HepG2 (cell line): ENCODE measurements at regions not wholly inside any gene's neighbourhood (a gene's known extent, or its start where the extent isn't known, plus 50 kb on each side); places are given as distances from the start of the nearest gene placed in this dataset.

ENCODE experiments used
- ATAC-seq: fragments of 200-7000 bp; cut with Tn5 transposase; 3 replicates; pipeline ENCODE4 v1.9.1; 2020; ENCODE audit warnings: mild to moderate bottlenecking, moderate library complexity
- BruUV-seq: library from RNA; stranded (reverse); fragments of 400-500 nt; replicated peaks from 2 replicates; lab custom pipeline; 2021; lab: Mats Ljungman, UMichigan
- CTCF ChIA-PET: fragments of 300-600 bp; formaldehyde crosslinking; extraction: SDS; loops from one replicate; lab custom pipeline; 2021; ENCODE audit warnings: low total read pairs, inconsistent platforms, low intra/inter-chr PET ratio; lab: Yijun Ruan, JAX
- POLR2A ChIA-PET: fragments of 350-600 bp; sonication (Branson Sonifier 250); formaldehyde crosslinking; loops from one replicate; lab custom pipeline; 2020; ENCODE audit warnings: antibody characterized with exemption, inconsistent platforms; lab: Yijun Ruan, JAX
- DNase-seq: peaks from one replicate; pipeline ENCODE4 v3.0.0-alpha.2; 2015; ENCODE audit warnings: low spot score
- FAIRE-seq: peaks from 3 replicates; lab custom pipeline; 2011; peaks lifted over from hg19 to GRCh38; lab: Jason Lieb, UNC
- H2AFZ ChIP-seq: one replicate; pipeline ENCODE4 v1.6.1; 2011; ENCODE audit warnings: low read length, inconsistent platforms
- H3K27ac ChIP-seq: fragments of 300-600 bp; 3 replicates; pipeline ENCODE4 v1.8.0; 2011; ENCODE audit warnings: mixed run types, mild to moderate bottlenecking, mixed read lengths, low read length, inconsistent platforms; ENCODE audit not compliant: insufficient read depth; ENCODE audit errors: extremely low read length
- H3K27me3 ChIP-seq, 2 experiments: fragments of 200-600 bp in 1 of 2; 2 replicates in 1 of 2; 3 replicates in 1 of 2; pipeline versions ENCODE4 v1.6.0 to v1.8.0; 2011; ENCODE audit warnings: low read length in 2 of 2, mild to moderate bottlenecking in 2 of 2, moderate library complexity in 2 of 2, inconsistent platforms in 1 of 2; ENCODE audit not compliant: insufficient read depth in 2 of 2, control insufficient read depth in 1 of 2
- H3K36me3 ChIP-seq, 2 experiments: fragments of 200-600 bp in 1 of 2; replicated peaks in 1 of 2; 2 replicates in 1 of 2; 3 replicates in 1 of 2; pipeline versions ENCODE4 v1.5.1 to v1.8.0; 2011; ENCODE audit warnings: low read length in 2 of 2, inconsistent platforms in 1 of 2; ENCODE audit not compliant: insufficient read depth in 2 of 2, control insufficient read depth in 1 of 2
- H3K4me1 ChIP-seq: 2 replicates; pipeline ENCODE4 v1.5.1; 2012; ENCODE audit warnings: low read length, inconsistent platforms; ENCODE audit not compliant: insufficient read depth
- H3K4me2 ChIP-seq: 2 replicates; pipeline ENCODE4 v1.6.0; 2011; ENCODE audit warnings: low read depth, low read length, inconsistent platforms
- H3K4me3 ChIP-seq, 3 experiments: fragments of 200-600 bp in 1 of 3; sonication (generic), shearing (Covaris generic) in 1 of 3; replicated peaks in 1 of 3; 2 replicates each; pipeline ENCODE4 v1.5.1; 2011 to 2016; ENCODE audit warnings: low read length in 3 of 3, inconsistent platforms in 2 of 3, low read depth in 2 of 3, mild to moderate bottlenecking in 2 of 3, control low read depth in 1 of 3, mixed read lengths in 1 of 3; ENCODE audit not compliant: insufficient read depth in 1 of 3
- H3K79me2 ChIP-seq: one replicate; pipeline ENCODE4 v1.6.1; 2011; ENCODE audit warnings: low read length, inconsistent platforms; ENCODE audit not compliant: insufficient read depth
- H3K9ac ChIP-seq: 2 replicates; pipeline ENCODE4 v1.6.0; 2011; ENCODE audit warnings: mild to moderate bottlenecking, low read depth, low read length, inconsistent platforms; ENCODE audit not compliant: insufficient read depth
- H3K9me3 ChIP-seq: 2 replicates; pipeline ENCODE4 v1.5.1; 2012; ENCODE audit warnings: mild to moderate bottlenecking, low read length
- H4K20me1 ChIP-seq: 2 replicates; pipeline ENCODE4 v1.6.0; 2011; ENCODE audit warnings: inconsistent platforms, mild to moderate bottlenecking, low read length, moderate library complexity; ENCODE audit not compliant: insufficient read depth
- BRCA1 ChIP-seq: sonication (generic); formaldehyde crosslinking; IDR thresholded peaks from 2 replicates; pipeline ENCODE4 v1.4.0; 2020; ENCODE audit warnings: missing genetic modification reagents
- GATA4 ChIP-seq: sonication (generic); IDR thresholded peaks from 2 replicates; pipeline ENCODE4 v1.6.1; 2016; ENCODE audit warnings: antibody characterized with exemption, low read depth, borderline replicate concordance
- PTBP1 ChIP-seq: fragments of 200-400 bp; formaldehyde crosslinking; IDR thresholded peaks from 2 replicates; pipeline ENCODE4 v1.6.1; 2018; ENCODE audit warnings: low read length, low read depth; ENCODE audit not compliant: poor library complexity, severe bottlenecking
- SIX1 ChIP-seq: sonication (generic); formaldehyde crosslinking; IDR thresholded peaks from 2 replicates; pipeline ENCODE4 v1.4.0; 2020; ENCODE audit warnings: missing genetic modification reagents, borderline replicate concordance
- ZBTB43 ChIP-seq: sonication (generic); formaldehyde crosslinking; conservative IDR thresholded peaks from 2 replicates; pipeline ENCODE4 v1.4.0; 2020; ENCODE audit warnings: missing genetic modification reagents
- ZNF329 ChIP-seq: sonication (generic); formaldehyde crosslinking; IDR thresholded peaks from 2 replicates; pipeline ENCODE4 v1.9.0; 2021; ENCODE audit warnings: low read depth, mild to moderate bottlenecking, missing genetic modification reagents
- ZNF331 ChIP-seq: sonication (generic); formaldehyde crosslinking; IDR thresholded peaks from 2 replicates; pipeline ENCODE4 v1.4.0; 2020; ENCODE audit warnings: missing genetic modification reagents
- ZNF354B ChIP-seq: sonication (generic); formaldehyde crosslinking; IDR thresholded peaks from 2 replicates; pipeline ENCODE4 v1.8.0; 2022; ENCODE audit warnings: mild to moderate bottlenecking, missing genetic modification reagents
- WGBS: methylation state at CpG from one replicate; pipeline ENCODE4 v1.1.6; 2017; ENCODE audit warnings: low lambda C conversion rate; 5-methylcytosine and 5-hydroxymethylcytosine counted together
- in situ Hi-C: cut with HindIII; loops from 2 replicates; pipeline ENCODE4 v1.10.0; 2017; ENCODE audit warnings: low pct_unique_long_range_greater_than_20kb; ENCODE audit not compliant: extremely low pct_ligation_motif_present
- intact Hi-C: fragments of 100-400 bp; cut with micrococcal nuclease; formaldehyde crosslinking; loops from one replicate; pipeline ENCODE4 v1.10.0; 2022; ENCODE audit not compliant: unreplicated experiment
- TF ChIP-seq, protein P1 (sequence below): sonication (generic); formaldehyde crosslinking; IDR thresholded peaks from 2 replicates; pipeline ENCODE4 v1.5.1; 2020; ENCODE audit warnings: mild to moderate bottlenecking, missing genetic modification reagents, borderline replicate concordance

GRCh38 chr5:2029206-2029605 is 146.5 kb upstream of the IRX4 start:
- POLR2A ChIA-PET = no interaction called here

More at GRCh38 chr5:2029206-2029605, 146.5 kb upstream of the IRX4 start:
- Histone ChIP-seq H2AFZ (no peak overlapping the region), H3K9ac (no peak overlapping the region), H4K20me1 (no peaks in the 10 kb centered on the region), H3K79me2 (no peaks in the 10 kb centered on the region), H3K4me1 (no peaks in the 10 kb centered on the region), H3K36me3 (no peaks in the 10 kb centered on the region), H3K9me3 (no peaks in the 10 kb centered on the region), H3K4me3 (no peak overlapping the region), H3K27me3 (peaks cover 2 to 24% of the 10 kb centered on the region in 2 experiments; a peak in 2 of 5 replicates), H3K27ac (no peak overlapping the region), H3K4me2 (no peak overlapping the region)
- intact Hi-C loops (no loop called here), in situ Hi-C loops (no loop called here)
- CTCF ChIA-PET = no interaction called here
- BruUV-seq = no TSS peak
- FAIRE-seq (no peak), ATAC-seq (no peak), DNase-seq (no peak)
- TF ChIP-seq BRCA1 (CRISPR knock-in tag) (no peak), ZNF329 (CRISPR knock-in tag) (no peak), ZNF331 (CRISPR knock-in tag) (no peak), GATA4 (no peak), ZBTB43 (no peak), SIX1 (CRISPR knock-in tag) (no peak), PTBP1 (no peak), ZNF354B (CRISPR knock-in tag) (no peak)
- TF ChIP-seq, protein P1, sequence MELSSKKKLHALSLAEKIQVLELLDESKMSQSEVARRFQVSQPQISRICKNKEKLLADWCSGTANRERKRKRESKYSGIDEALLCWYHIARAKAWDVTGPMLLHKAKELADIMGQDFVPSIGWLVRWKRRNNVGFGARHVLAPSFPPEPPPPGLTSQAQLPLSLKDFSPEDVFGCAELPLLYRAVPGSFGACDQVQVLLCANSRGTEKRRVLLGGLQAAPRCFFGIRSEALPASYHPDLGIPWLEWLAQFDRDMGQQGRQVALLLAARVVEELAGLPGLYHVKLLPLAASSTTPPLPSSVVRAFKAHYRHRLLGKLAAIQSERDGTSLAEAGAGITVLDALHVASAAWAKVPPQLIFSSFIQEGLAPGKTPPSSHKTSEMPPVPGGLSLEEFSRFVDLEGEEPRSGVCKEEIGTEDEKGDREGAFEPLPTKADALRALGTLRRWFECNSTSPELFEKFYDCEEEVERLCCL = no peak
- 0% methylated on average over 4 of the region's 4 CpGs for WGBS
